Raji (cell line): ENCODE measurements at regions not wholly inside any gene's neighbourhood (a gene's known extent, or its start where the extent isn't known, plus 50 kb on each side); places are given as distances from the start of the nearest gene placed in this dataset.

Source experiments
- POLR2A ChIP-seq: IDR thresholded peaks from 2 replicates; pipeline ENCODE4 v1.6.1; 2011; ENCODE audit warnings: low read depth, low read length, control low read depth; ENCODE audit not compliant: insufficient read depth

- no peak for TF ChIP-seq POLR2A
These were observed 379.8 kb downstream of the PTPRC start for GRCh38 chr1:199018471-199019135.

- TF ChIP-seq POLR2A: no peak
These were observed 381.2 kb downstream of the PTPRC start for GRCh38 chr1:199020051-199020450.

- no peak for TF ChIP-seq POLR2A
These were observed 382.1 kb downstream of the PTPRC start for GRCh38 chr1:199020904-199021303.

- TF ChIP-seq POLR2A: no peak
These were observed 390.6 kb downstream of the PTPRC start for GRCh38 chr1:199029401-199029800.

- TF ChIP-seq POLR2A: no peak
These were observed 391.0 kb downstream of the PTPRC start for GRCh38 chr1:199029855-199030254.

GRCh38 chr1:199033661-199034060, 394.8 kb downstream of the PTPRC start:
- no peak for TF ChIP-seq POLR2A

GRCh38 chr1:199038156-199038555, 399.3 kb downstream of the PTPRC start:
- TF ChIP-seq POLR2A: no peak

GRCh38 chr1:199040076-199040905, 401.5 kb downstream of the PTPRC start:
- TF ChIP-seq POLR2A: no peak

GRCh38 chr1:199041173-199041914, 402.5 kb downstream of the PTPRC start:
- TF ChIP-seq POLR2A: no peak

GRCh38 chr1:199042193-199042592, 403.4 kb downstream of the PTPRC start:
- no peak for TF ChIP-seq POLR2A

GRCh38 chr1:199044191-199044590, 405.4 kb downstream of the PTPRC start:
- TF ChIP-seq POLR2A: no peak

- TF ChIP-seq POLR2A: no peak
These were observed 407.8 kb downstream of the PTPRC start for GRCh38 chr1:199046618-199047017.

GRCh38 chr1:199054694-199055093, 415.9 kb downstream of the PTPRC start:
- TF ChIP-seq POLR2A: no peak

- TF ChIP-seq POLR2A: no peak
These were observed 418.5 kb downstream of the PTPRC start for GRCh38 chr1:199057322-199057721.

GRCh38 chr1:199058281-199058680, 419.4 kb downstream of the PTPRC start:
- TF ChIP-seq POLR2A: no peak

- TF ChIP-seq POLR2A: no peak
These were observed 426.1 kb downstream of the PTPRC start for GRCh38 chr1:199064971-199065370.
